Uterus (tissue), 2 donors: ENCODE measurements at regions not wholly inside any gene's neighbourhood (a gene's known extent, or its start where the extent isn't known, plus 50 kb on each side); places are given as distances from the start of the nearest gene placed in this dataset.

Experiments used
- CTCF ChIP-seq, 4 experiments: fragments of 200-600 bp in 2 of 4; fragments of 450-650 bp in 2 of 4; sonication (generic) in 2 of 4; IDR thresholded peaks; one replicate each; pipeline ENCODE4 v1.5.1; 2016 to 2019; ENCODE audit warnings: antibody characterized with exemption in 4 of 4, mild to moderate bottlenecking in 2 of 4, moderate library complexity in 1 of 4
- POLR2A ChIP-seq, 2 donors: fragments of 450-650 bp; IDR thresholded peaks; one replicate each; pipeline ENCODE4 v1.6.1; 2016; ENCODE audit warnings: antibody characterized with exemption in 2 of 2, mild to moderate bottlenecking in 1 of 2, moderate library complexity in 1 of 2

GRCh38 chr4:123844374-123844773 is 447.8 kb downstream of the SPRY1 start:
- TF ChIP-seq CTCF (IDR thresholded peaks at IDR 0.05) (no peak), POLR2A (IDR thresholded peaks at IDR 0.05) (no peak)
